ENCODE measurements at regions not wholly inside any gene's neighbourhood (a gene's known extent, or its start where the extent isn't known, plus 50 kb on each side); places are given as distances from the start of the nearest gene placed in this dataset.

DNA sequence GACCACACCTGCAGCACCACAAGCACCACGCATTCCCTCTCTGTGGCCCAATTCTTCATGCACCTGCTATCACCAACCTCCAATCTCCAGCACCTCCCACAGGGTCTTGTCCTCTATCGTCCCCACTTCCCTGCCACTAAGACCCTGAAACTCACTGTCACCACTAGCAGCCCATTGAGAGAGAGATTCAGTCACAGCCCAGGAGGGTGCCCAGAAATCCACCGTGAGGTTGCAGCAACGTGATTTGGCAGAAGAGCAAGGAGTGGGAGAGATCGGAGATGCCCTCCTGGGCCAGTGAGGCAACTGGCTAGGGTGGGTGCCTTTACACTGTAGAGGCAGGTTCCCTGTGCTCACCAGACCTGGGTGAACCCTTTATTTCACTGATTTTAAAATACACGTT lies 90.1 kb downstream of the ANKRD60 start:
- peak in 1 of 7 donors; percentile 20 for DNase-seq
- no peak overlapping the region for H3K27ac ChIP-seq
- no peaks in the 10 kb centered on the region for H3K9me3 ChIP-seq (replicated peaks in 1 of 3)
- no peaks in the 10 kb centered on the region for H3K36me3 ChIP-seq (replicated peaks in 1 of 2)
- WGBS, 4 donors, result 58 to 77% (median 66%) methylated on average over 6 of the region's 6 CpGs
- H3K4me3 ChIP-seq, result no peak overlapping the region
- no peaks in the 10 kb centered on the region for H3K27me3 ChIP-seq
- no peak for TF ChIP-seq POLR2A (IDR thresholded peaks at IDR 0.05)
- TF ChIP-seq, protein P1, sequence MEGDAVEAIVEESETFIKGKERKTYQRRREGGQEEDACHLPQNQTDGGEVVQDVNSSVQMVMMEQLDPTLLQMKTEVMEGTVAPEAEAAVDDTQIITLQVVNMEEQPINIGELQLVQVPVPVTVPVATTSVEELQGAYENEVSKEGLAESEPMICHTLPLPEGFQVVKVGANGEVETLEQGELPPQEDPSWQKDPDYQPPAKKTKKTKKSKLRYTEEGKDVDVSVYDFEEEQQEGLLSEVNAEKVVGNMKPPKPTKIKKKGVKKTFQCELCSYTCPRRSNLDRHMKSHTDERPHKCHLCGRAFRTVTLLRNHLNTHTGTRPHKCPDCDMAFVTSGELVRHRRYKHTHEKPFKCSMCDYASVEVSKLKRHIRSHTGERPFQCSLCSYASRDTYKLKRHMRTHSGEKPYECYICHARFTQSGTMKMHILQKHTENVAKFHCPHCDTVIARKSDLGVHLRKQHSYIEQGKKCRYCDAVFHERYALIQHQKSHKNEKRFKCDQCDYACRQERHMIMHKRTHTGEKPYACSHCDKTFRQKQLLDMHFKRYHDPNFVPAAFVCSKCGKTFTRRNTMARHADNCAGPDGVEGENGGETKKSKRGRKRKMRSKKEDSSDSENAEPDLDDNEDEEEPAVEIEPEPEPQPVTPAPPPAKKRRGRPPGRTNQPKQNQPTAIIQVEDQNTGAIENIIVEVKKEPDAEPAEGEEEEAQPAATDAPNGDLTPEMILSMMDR (IDR thresholded peaks at IDR 0.05), result no peak
- intact Hi-C loops (cut with DNase I), result no loop called here
- H3K4me1 ChIP-seq (replicated peaks in 1 of 2), result no peaks in the 10 kb centered on the region

DNA sequence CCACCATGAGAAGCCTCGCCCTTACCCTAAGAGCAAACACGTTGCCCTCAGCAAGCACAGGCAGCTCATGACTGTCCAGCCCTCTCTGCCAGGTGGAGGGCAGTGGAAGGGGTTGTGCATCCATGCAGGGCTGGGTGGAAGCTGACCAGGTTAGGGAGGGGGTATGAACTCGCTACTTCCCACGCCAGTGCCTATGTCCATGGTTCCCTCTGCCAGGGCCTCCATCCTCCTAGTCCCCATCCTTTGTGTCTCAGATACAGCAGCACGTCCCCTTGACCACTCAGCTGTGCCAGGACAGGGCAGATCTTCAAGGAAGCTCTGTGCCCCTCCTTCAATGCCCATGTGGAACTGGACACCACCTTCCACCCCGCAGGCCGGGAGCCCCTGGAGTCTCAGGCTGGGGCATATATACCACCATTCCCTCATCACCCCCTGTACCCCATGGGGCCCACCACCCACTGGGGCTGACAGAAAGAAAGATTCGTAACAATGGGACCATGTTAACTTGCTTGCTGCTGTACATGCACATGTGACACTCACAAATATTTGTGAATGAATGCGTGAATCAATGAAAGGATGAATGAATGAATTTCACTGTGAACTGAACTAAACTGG lies 90.7 kb downstream of the ANKRD60 start:
- Histone ChIP-seq H3K27me3 (peaks cover 3% of the 10 kb centered on the region), H3K27ac (no peak overlapping the region), H3K36me3 (replicated peaks in 1 of 2) (no peaks in the 10 kb centered on the region), H3K4me3 (no peak overlapping the region), H3K4me1 (replicated peaks in 1 of 2) (no peaks in the 10 kb centered on the region), H3K9me3 (replicated peaks in 1 of 3) (no peaks in the 10 kb centered on the region)
- intact Hi-C loops (cut with DNase I), result no loop called here
- no peak for TF ChIP-seq POLR2A (IDR thresholded peaks at IDR 0.05)
- TF ChIP-seq, protein P1 (IDR thresholded peaks at IDR 0.05), result no peak
- DNase-seq, result no peak
- WGBS, 4 donors, result 63 to 84% (median 77%) methylated on average over 9 of the region's 9 CpGs

DNA sequence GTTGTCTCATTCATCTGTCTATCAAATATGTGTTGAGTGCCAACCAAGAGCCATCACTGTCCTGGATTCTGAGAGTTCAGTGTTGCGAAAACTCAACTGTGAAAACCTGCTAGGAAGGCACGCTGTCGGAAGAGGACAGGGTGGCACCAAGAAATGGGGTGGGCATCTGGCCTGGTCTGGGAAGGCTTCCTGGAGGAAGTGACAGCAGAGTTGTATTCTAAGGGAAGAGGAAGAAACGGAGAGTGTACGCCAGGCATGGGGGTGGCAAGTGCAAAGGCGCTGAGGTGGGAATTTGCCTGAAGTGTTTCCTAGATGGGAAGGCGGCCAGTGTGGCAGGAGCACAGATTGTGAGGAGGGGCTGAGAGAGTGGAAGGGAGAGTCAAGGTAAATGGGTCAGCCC lies 91.2 kb downstream of the ANKRD60 start:
- Histone ChIP-seq H3K4me3 (no peak overlapping the region), H3K27ac (no peak overlapping the region), H3K9me3 (replicated peaks in 1 of 3) (no peaks in the 10 kb centered on the region), H3K27me3 (peaks cover 3% of the 10 kb centered on the region), H3K4me1 (replicated peaks in 1 of 2) (no peaks in the 10 kb centered on the region), H3K36me3 (replicated peaks in 1 of 2) (no peaks in the 10 kb centered on the region)
- intact Hi-C loops (cut with DNase I), result no loop called here
- 81 to 95% (median 93%) methylated on average over 7 of the region's 7 CpGs for WGBS, 4 donors
- TF ChIP-seq POLR2A (IDR thresholded peaks at IDR 0.05), result no peak
- TF ChIP-seq, protein P1 (IDR thresholded peaks at IDR 0.05), result no peak
- DNase-seq, result no peak

DNA sequence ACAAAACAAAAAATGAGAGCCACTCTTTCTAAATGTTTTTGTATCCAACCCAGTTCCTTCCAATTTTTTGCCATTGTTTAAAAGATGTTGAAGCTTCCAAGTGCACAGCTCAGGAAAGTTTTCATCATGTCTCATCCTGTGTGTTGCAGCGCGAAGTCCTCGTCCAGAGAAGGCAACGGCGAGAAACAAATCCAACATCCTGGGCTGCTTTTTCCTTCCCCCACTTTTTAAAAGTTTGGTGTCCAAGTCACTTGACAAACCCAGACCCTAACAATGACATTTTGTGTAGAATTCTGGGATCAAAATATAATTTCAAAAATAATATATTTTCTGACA lies 92.3 kb downstream of the ANKRD60 start:
- Histone ChIP-seq H3K27ac (no peak overlapping the region), H3K4me1 (replicated peaks in 1 of 2) (no peaks in the 10 kb centered on the region), H3K4me3 (no peak overlapping the region), H3K9me3 (replicated peaks in 1 of 3) (no peaks in the 10 kb centered on the region), H3K27me3 (peaks cover 3% of the 10 kb centered on the region), H3K36me3 (replicated peaks in 1 of 2) (no peaks in the 10 kb centered on the region)
- 62 to 76% (median 71%) methylated on average over 5 of the region's 5 CpGs for WGBS, 4 donors
- TF ChIP-seq POLR2A (IDR thresholded peaks at IDR 0.05), result no peak
- TF ChIP-seq, protein P1 (IDR thresholded peaks at IDR 0.05), result no peak
- DNase-seq, result no peak
- intact Hi-C loops (cut with DNase I), result no loop called here
